Gastrocnemius medialis (tissue), 4 donors: ENCODE measurements at regions not wholly inside any gene's neighbourhood (a gene's known extent, or its start where the extent isn't known, plus 50 kb on each side); places are given as distances from the start of the nearest gene placed in this dataset.

Source experiments
- POLR2A ChIP-seq, 2 donors: fragments of 450-650 bp; IDR thresholded peaks; one replicate each; pipeline ENCODE4 v1.6.1; 2017; ENCODE audit warnings: antibody characterized with exemption in 2 of 2, mild to moderate bottlenecking in 2 of 2, moderate library complexity in 2 of 2
- TF ChIP-seq, protein P1 (sequence below), 5 experiments: fragments of 450-650 bp in 3 of 5; fragments of 200-600 bp in 2 of 5; sonication (generic) in 2 of 5; IDR thresholded peaks in 4 of 5; conservative IDR thresholded peaks in 1 of 5; 1 replicate in 4 of 5; 2 replicates in 1 of 5; pipeline ENCODE4 v1.5.1; 2016 to 2019; ENCODE audit warnings: antibody characterized with exemption in 5 of 5, mild to moderate bottlenecking in 3 of 5, moderate library complexity in 3 of 5

DNA sequence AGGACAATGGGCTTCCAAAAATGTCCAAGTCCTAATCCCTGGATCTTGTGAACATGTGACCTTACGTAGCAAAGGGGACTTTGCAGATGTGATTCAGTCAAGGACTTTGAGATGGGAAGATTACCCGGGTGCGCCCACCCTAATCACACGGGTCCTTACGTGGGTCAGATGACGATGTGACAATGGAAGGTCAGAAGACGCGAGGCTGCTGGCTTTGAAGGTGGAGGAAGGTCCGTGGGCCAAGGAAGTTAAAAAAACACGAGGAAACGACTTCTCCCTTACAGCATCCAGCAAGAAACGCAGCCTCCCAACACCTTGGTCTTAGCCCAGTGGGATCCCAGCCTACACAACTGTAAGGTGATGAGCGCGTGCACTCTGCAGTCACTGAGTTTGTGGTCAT is 860.1 kb downstream of the TBC1D22A start:
- no peak for TF ChIP-seq POLR2A (IDR thresholded peaks at IDR 0.05)
- TF ChIP-seq, protein P1, sequence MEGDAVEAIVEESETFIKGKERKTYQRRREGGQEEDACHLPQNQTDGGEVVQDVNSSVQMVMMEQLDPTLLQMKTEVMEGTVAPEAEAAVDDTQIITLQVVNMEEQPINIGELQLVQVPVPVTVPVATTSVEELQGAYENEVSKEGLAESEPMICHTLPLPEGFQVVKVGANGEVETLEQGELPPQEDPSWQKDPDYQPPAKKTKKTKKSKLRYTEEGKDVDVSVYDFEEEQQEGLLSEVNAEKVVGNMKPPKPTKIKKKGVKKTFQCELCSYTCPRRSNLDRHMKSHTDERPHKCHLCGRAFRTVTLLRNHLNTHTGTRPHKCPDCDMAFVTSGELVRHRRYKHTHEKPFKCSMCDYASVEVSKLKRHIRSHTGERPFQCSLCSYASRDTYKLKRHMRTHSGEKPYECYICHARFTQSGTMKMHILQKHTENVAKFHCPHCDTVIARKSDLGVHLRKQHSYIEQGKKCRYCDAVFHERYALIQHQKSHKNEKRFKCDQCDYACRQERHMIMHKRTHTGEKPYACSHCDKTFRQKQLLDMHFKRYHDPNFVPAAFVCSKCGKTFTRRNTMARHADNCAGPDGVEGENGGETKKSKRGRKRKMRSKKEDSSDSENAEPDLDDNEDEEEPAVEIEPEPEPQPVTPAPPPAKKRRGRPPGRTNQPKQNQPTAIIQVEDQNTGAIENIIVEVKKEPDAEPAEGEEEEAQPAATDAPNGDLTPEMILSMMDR (IDR thresholded peaks at IDR 0.05 in 4 of 5, conservative IDR thresholded peaks at IDR 0.05 in 1 of 5), result no peak
